ENCODE measurements at regions not wholly inside any gene's neighbourhood (a gene's known extent, or its start where the extent isn't known, plus 50 kb on each side); places are given as distances from the start of the nearest gene placed in this dataset.
"Not testable (repeated sequence)": the region's sequence is repeated elsewhere in the genome, so short reads cannot be mapped to it uniquely, and the experiment has no call there.

- TF ChIP-seq JUND (IDR thresholded peaks at IDR 0.05; ENCODE audit: low read depth): no peak
- no peak for DNase-seq (ENCODE audit: low read depth in 1 of 2, low spot score in 1 of 2)
- in situ Hi-C loops (cut with HindIII; ENCODE audit: low pct_unique_long_range_greater_than_20kb, low sequenced_read_pairs): no loop called here
Measured at GRCh38 chr1:38775175-38775845, 84.3 kb downstream of the RRAGC start.

DNA sequence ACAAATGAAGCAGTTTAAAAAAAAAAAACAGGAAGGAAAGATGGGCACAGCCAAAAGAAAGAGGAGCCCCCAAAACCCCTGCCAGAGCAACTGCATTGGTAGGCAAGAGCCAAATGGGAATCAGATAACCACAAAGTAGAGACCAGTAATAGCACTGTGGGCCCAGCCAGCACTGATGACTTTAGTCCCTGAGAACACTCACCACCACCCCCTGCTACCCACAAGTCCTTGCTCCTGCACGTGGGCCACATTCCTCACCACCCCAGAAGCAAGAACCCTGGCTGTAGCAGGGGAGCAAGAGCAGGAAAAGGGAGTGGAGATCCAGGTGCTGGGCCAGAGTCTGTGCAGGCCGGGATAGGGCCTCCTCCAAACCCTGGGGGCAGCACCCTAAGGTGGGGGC, 86.1 kb downstream of the RRAGC start:
- in situ Hi-C loops (cut with HindIII; ENCODE audit: low pct_unique_long_range_greater_than_20kb, low sequenced_read_pairs): no loop called here
- no peak for DNase-seq (ENCODE audit: low read depth in 1 of 2, low spot score in 1 of 2)
- no peak for TF ChIP-seq JUND (IDR thresholded peaks at IDR 0.05; ENCODE audit: low read depth)

DNA sequence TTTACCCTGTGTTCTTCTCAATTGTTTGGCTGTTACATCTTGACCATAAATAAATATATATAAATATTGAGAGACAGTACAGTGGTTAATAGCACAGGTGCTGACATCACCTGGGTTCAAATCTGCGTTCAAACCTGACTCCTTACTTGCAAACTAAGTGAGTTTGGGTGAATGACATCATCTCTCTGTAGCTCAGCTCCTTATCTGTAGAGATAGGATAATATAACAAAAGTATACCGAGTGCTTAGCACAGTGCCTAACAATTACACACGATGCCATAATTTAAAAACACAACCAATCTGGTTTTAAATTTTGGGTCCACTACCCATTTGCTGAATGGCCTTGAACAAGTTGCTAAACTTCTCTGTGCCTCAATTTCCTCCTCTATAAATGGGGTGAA, 86.6 kb downstream of the RRAGC start:
- in situ Hi-C loops (cut with HindIII; ENCODE audit: low pct_unique_long_range_greater_than_20kb, low sequenced_read_pairs): no loop called here
- DNase-seq (ENCODE audit: low read depth in 1 of 2, low spot score in 1 of 2): no peak

GRCh38 chr1:38772026-38772425, 87.5 kb downstream of the RRAGC start:
- in situ Hi-C loops (cut with HindIII; ENCODE audit: low pct_unique_long_range_greater_than_20kb, low sequenced_read_pairs): no loop called here
- TF ChIP-seq JUND (IDR thresholded peaks at IDR 0.05; ENCODE audit: low read depth): no peak
- no peak for DNase-seq (ENCODE audit: low read depth in 1 of 2, low spot score in 1 of 2)

More for the DNA sequence above, 86.6 kb downstream of the RRAGC start:
- no peak for TF ChIP-seq JUND (IDR thresholded peaks at IDR 0.05; ENCODE audit: low read depth)

- DNase-seq (ENCODE audit: low read depth in 1 of 2, low spot score in 1 of 2); in situ Hi-C loops (cut with HindIII; ENCODE audit: low pct_unique_long_range_greater_than_20kb, low sequenced_read_pairs): not testable (repeated sequence)
Measured at GRCh38 chr1:38770516-38771173, 88.9 kb downstream of the RRAGC start.

- in situ Hi-C loops (cut with HindIII; ENCODE audit: low pct_unique_long_range_greater_than_20kb, low sequenced_read_pairs): no loop called here
- no peak for TF ChIP-seq JUND (IDR thresholded peaks at IDR 0.05; ENCODE audit: low read depth)
Measured at GRCh38 chr1:38766125-38766524, 93.4 kb downstream of the RRAGC start.

DNA sequence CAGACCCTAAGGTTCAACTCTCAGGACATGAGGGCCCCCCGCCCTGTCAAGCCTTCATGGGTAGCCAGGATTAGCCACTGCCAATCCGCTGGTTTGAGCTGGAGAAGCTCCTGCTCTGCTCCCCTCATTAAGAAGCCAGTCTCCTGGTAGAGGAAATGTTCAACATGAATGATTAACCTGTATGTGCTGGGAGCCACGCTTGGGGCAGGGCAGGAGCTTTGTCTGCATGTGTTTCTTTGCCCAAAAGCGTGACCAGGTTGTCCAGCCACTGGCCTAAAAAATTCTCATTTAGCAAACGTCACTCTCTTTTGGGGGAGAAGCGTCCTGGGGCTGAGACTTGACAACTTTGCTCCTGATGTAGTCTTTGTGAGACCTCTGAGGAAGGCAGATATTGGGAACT, 96.5 kb downstream of the RRAGC start:
- no peak for DNase-seq (ENCODE audit: low read depth in 1 of 2, low spot score in 1 of 2)
- in situ Hi-C loops (cut with HindIII; ENCODE audit: low pct_unique_long_range_greater_than_20kb, low sequenced_read_pairs): no loop called here
- no peak for TF ChIP-seq JUND (IDR thresholded peaks at IDR 0.05; ENCODE audit: low read depth)

More at GRCh38 chr1:38766125-38766524, 93.4 kb downstream of the RRAGC start:
- no peak for DNase-seq (ENCODE audit: low read depth in 1 of 2, low spot score in 1 of 2)

DNA sequence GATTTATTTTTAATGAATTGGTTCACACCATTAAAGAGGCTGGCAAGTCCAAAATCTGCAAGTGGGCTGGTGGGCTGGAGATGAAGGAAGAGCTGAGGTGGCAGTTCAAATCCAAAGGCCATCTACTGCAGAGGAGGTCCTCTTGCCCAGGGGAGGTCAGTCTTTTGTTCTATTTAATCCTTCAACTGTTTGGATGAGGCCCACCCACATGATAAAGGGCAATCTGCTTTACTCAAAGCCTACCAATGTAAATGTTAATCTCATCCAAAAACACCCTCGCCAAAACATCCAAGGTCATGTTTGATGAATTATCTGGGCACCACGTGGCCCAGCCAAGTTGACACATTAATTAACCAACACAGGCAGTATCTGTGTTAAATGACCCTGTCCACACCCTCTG, 99.0 kb downstream of the RRAGC start:
- in situ Hi-C loops (cut with HindIII; ENCODE audit: low pct_unique_long_range_greater_than_20kb, low sequenced_read_pairs): no loop called here
- no peak for TF ChIP-seq JUND (IDR thresholded peaks at IDR 0.05; ENCODE audit: low read depth)
- DNase-seq (ENCODE audit: low read depth in 1 of 2, low spot score in 1 of 2): no peak

DNA sequence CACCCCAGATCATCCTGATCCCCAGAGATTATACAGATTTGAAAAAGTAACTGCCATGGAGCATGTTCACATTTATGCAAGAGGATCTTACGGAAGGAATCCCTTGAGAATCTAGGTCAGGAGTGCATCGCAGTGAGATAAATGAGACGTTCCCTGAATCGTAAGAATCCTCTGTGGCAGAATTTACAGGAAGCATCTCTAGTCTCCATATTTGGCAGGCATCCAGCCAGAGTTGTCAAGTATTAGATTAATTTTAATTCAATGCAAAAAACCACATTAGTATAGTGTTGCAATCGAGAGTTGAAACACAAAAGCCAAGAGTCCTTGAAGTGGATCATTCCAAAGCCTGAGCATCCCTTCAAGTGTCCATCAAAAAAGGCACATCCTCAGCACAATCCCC, 100.8 kb downstream of the RRAGC start:
- DNase-seq (ENCODE audit: low read depth in 1 of 2, low spot score in 1 of 2): no peak
- in situ Hi-C loops (cut with HindIII; ENCODE audit: low pct_unique_long_range_greater_than_20kb, low sequenced_read_pairs): no loop called here
- TF ChIP-seq JUND (IDR thresholded peaks at IDR 0.05; ENCODE audit: low read depth): no peak

DNA sequence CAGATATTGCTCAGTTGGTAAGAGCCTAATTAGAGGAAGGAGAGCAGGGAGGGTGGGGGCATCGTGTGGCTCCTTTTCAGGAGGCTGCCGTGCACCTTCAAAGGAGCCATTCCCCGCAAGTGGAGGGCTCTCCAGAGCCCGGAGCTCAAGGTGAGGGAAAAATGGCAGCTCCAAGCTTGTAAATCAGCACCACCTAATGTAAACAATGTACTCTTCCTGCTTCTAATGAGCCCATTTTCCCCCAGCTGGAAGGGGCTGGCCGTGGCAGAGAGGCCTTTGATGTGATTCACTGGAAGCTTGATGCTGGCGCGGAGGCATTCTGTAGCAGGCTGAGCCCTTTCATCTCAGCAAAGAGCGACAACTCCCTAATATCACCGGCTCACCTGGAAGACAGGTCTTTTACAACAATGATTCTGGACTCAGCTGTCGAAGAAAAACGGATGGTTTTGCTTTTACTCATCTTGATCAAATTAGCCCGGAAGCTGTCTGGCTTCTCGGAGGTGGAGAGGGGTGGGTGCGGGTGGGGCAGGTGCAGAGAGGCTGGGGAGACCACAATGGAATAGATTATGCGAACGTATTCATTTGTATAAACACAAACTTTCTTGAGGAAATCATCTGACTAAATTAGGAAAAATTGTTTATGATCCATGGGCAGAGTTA, 112.5 kb downstream of the RRAGC start:
- no peak for TF ChIP-seq JUND (IDR thresholded peaks at IDR 0.05; ENCODE audit: low read depth)
- no peak for DNase-seq (ENCODE audit: low read depth in 1 of 2, low spot score in 1 of 2)
- in situ Hi-C loops (cut with HindIII; ENCODE audit: low pct_unique_long_range_greater_than_20kb, low sequenced_read_pairs): no loop called here

DNA sequence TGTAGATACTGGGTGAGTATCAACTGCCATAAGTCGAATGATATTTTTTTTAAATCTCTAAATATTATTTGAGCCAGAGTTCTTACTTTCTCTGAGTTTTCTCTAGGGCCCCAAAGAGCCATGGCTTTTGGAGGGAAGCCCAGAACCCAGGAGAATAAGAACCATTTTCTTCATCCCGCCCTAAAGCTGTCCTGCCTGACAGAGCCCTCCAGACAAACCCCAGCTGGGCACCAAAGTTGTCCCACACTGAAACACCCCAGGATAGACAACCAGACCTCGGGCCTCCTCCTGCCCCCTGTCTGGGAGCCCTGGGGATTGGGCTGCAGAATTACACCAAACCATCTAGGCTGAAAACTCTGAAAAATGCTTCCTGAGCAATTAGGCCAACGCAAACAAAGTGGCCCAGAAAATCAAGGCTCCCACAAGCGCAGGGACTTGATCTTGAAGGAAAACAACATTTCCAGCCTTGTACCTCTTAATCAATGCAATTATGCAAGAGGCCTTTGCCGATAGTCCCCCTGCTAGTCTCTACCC, 113.1 kb downstream of the RRAGC start:
- in situ Hi-C loops (cut with HindIII; ENCODE audit: low pct_unique_long_range_greater_than_20kb, low sequenced_read_pairs): no loop called here
- TF ChIP-seq JUND (IDR thresholded peaks at IDR 0.05; ENCODE audit: low read depth): no peak
- no peak for DNase-seq (ENCODE audit: low read depth in 1 of 2, low spot score in 1 of 2)

DNA sequence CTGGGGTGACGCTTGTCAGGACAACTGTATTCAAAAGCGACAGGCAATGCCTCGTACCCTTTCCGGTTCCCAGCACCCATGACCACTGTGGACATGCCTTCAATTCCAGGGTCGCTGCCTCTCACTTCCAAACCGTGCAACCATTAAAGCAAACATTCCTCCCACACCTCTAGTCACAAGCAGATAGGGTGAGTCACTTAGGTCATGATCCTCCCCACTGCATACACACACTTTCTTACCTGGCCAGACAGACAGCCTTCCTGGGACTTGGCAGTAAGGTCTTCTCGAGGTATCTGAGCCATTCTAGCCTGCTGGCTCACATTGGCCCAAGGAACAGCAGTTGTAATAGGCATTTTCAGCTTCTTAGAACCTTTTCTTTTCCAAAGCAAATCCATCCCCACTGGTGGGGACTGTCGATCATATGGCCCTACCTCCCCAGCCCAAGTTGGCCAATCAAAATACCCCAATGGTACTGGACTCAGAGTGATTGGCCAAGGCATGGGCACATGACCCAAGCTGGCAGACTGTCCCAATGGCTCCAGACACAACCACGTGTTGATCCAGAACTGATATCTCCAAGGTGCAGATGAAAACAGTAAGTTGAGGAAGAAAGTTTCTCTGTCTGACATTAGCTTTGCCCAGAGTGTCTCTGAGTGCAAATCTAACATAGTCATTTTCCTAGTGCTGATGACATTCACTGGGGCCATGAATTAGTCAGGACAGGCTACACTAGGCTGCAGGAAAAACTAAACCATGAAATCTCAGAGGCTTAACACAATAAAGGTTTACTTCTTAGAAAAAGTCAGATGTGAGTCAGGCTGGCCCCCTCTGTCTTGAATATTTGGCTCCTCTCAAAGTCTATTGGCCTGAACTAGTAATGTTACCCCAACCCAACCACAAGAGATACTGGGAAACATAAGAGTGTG, 113.8 kb downstream of the RRAGC start:
- in situ Hi-C loops (cut with HindIII; ENCODE audit: low pct_unique_long_range_greater_than_20kb, low sequenced_read_pairs): no loop called here
- no peak for TF ChIP-seq JUND (IDR thresholded peaks at IDR 0.05; ENCODE audit: low read depth)
- no peak for DNase-seq (ENCODE audit: low read depth in 1 of 2, low spot score in 1 of 2)
